ENCODE measurements at regions not wholly inside any gene's neighbourhood (a gene's known extent, or its start where the extent isn't known, plus 50 kb on each side); places are given as distances from the start of the nearest gene placed in this dataset.
A peak's percentile ranks its signal among the peaks of the same experiment; 100 is the strongest.

DNA sequence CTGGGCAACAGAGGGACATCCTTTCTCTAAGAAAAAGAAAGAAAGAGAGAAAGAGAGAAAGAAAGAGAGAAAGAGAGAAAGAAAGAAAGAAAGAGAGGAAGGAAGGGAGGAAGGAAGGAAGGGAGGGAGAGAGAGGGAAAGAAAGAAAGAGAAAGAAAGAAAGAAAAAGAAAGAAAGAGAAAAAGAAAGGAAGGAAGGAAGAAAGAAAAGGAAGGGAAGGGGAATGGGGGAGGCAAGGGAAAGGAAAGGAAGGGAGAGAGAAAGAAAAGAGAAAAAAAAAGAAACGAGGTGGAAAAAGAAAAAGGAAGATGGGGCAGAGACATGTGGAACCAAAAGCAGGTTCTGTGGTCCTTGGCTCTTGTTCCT, 82.9 kb upstream of the SMNDC1 start:
- no peaks in the 10 kb centered on the region for H3K79me2 ChIP-seq (ENCODE audit: insufficient read depth, low read length)
- H3K27ac ChIP-seq (ENCODE audit: low read depth, low read length) = peak overlapping the region; percentile 9; the same call in 1 of the 2 replicates
- no peaks in the 10 kb centered on the region for H3K9me3 ChIP-seq (ENCODE audit: insufficient read depth, low read length)
- no peak overlapping the region for H3K4me3 ChIP-seq (ENCODE audit: insufficient read depth, low read length, poor library complexity, severe bottlenecking)
- no peaks in the 10 kb centered on the region for H3K27me3 ChIP-seq (ENCODE audit: low read length)
- H3K9ac ChIP-seq (ENCODE audit: low read length) = peak overlapping the region; percentile 39
- TF ChIP-seq EZH2phosphoT487 (conservative IDR thresholded peaks at IDR 0.05; ENCODE audit: low read length) = no peak
- TF ChIP-seq, protein P1, sequence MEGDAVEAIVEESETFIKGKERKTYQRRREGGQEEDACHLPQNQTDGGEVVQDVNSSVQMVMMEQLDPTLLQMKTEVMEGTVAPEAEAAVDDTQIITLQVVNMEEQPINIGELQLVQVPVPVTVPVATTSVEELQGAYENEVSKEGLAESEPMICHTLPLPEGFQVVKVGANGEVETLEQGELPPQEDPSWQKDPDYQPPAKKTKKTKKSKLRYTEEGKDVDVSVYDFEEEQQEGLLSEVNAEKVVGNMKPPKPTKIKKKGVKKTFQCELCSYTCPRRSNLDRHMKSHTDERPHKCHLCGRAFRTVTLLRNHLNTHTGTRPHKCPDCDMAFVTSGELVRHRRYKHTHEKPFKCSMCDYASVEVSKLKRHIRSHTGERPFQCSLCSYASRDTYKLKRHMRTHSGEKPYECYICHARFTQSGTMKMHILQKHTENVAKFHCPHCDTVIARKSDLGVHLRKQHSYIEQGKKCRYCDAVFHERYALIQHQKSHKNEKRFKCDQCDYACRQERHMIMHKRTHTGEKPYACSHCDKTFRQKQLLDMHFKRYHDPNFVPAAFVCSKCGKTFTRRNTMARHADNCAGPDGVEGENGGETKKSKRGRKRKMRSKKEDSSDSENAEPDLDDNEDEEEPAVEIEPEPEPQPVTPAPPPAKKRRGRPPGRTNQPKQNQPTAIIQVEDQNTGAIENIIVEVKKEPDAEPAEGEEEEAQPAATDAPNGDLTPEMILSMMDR (IDR thresholded peaks at IDR 0.05; ENCODE audit: insufficient read depth, low read length, poor library complexity, severe bottlenecking) = no peak
- peak overlapping the region; percentile 86 for H2AFZ ChIP-seq (ENCODE audit: low read depth, low read length, severe bottlenecking)
- no peaks in the 10 kb centered on the region for H3K36me3 ChIP-seq (ENCODE audit: low read length)
- H3K4me2 ChIP-seq (ENCODE audit: low read depth, low read length, poor library complexity, severe bottlenecking) = peak overlapping the region; percentile 26
- H3F3A ChIP-seq (ENCODE audit: insufficient read depth) = peaks cover 4% of the 10 kb centered on the region; the same call in 1 of the 2 replicates
- no peaks in the 10 kb centered on the region for H3K9me2 ChIP-seq (replicated peaks; ENCODE audit: insufficient read depth, low read length)
- H4K20me1 ChIP-seq (ENCODE audit: low read depth, low read length) = no peaks in the 10 kb centered on the region

DNA sequence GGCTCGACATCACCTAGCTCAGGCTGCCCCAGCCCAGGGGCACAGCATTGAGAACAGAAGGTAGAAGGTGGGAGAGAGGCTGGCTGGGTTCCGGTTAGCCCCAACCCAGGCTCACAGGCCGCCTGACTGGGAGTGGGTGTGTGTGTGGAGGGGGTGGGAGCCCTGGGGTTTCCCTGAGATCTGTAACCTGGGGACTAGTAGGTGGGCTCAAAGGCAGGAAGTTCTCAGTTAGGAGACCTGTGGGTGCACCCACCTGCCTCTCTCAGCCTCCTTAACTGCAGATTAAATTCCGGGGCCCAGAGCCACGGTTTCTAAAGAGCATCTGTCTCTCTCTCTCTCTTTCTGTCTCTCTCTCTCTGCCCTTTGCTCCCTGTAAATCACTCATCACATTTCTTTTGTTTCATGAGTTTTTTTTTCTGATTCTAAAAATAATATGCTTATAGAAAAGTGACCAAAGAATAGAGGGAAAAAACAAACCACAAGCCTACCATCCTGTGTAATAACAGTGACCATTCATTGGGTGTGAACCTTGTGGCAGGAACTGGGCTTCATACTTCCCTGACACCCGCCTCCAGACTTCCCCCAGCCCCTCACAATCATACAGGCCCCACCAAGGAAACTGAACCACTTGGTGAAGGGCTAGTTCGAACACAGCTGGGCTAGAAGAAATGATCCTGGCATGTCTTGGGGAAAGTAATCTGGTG, 83.4 kb upstream of the SMNDC1 start:
- H3K9me2 ChIP-seq (replicated peaks; ENCODE audit: insufficient read depth, low read length) = no peaks in the 10 kb centered on the region
- H3K79me2 ChIP-seq (ENCODE audit: insufficient read depth, low read length) = no peaks in the 10 kb centered on the region
- H3K27ac ChIP-seq (ENCODE audit: low read depth, low read length) = peak overlapping the region; percentile 9; the same call in 1 of the 2 replicates
- H4K20me1 ChIP-seq (ENCODE audit: low read depth, low read length) = no peaks in the 10 kb centered on the region
- no peak for TF ChIP-seq EZH2phosphoT487 (conservative IDR thresholded peaks at IDR 0.05; ENCODE audit: low read length)
- TF ChIP-seq, protein P1 (IDR thresholded peaks at IDR 0.05; ENCODE audit: insufficient read depth, low read length, poor library complexity, severe bottlenecking) = no peak
- no peak overlapping the region for H3K4me3 ChIP-seq (ENCODE audit: insufficient read depth, low read length, poor library complexity, severe bottlenecking)
- H3K9me3 ChIP-seq (ENCODE audit: insufficient read depth, low read length) = no peaks in the 10 kb centered on the region
- peak overlapping the region; percentile 86 for H2AFZ ChIP-seq (ENCODE audit: low read depth, low read length, severe bottlenecking)
- peak overlapping the region; percentile 39 for H3K9ac ChIP-seq (ENCODE audit: low read length)
- H3F3A ChIP-seq (ENCODE audit: insufficient read depth) = peaks cover 4% of the 10 kb centered on the region; the same call in 1 of the 2 replicates
- no peaks in the 10 kb centered on the region for H3K27me3 ChIP-seq (ENCODE audit: low read length)
- no peaks in the 10 kb centered on the region for H3K36me3 ChIP-seq (ENCODE audit: low read length)
- peak overlapping the region; percentile 26 for H3K4me2 ChIP-seq (ENCODE audit: low read depth, low read length, poor library complexity, severe bottlenecking)

DNA sequence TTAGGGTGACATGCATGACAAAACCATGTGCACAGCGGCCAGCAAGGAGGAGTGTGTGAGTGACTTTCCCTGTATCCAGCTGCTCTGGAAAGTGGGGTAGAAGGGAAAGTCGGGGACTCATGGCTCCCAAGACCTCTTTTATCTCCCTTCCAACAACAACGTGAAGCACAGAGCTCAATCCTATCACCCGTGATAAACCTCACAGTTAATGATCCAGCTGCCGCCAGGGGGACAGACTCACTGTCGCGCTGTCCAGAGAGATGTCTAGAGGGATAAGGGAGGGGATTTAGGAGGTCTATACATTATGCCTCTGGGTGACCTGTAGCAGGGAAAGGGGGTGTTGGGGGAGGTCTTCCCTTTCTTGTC, 84.0 kb upstream of the SMNDC1 start:
- H3K9me2 ChIP-seq (replicated peaks; ENCODE audit: insufficient read depth, low read length) = no peaks in the 10 kb centered on the region
- no peaks in the 10 kb centered on the region for H4K20me1 ChIP-seq (ENCODE audit: low read depth, low read length)
- H3K9me3 ChIP-seq (ENCODE audit: insufficient read depth, low read length) = no peaks in the 10 kb centered on the region
- peak overlapping the region; percentile 9; the same call in 1 of the 2 replicates for H3K27ac ChIP-seq (ENCODE audit: low read depth, low read length)
- no peaks in the 10 kb centered on the region for H3K27me3 ChIP-seq (ENCODE audit: low read length)
- no peaks in the 10 kb centered on the region for H3K79me2 ChIP-seq (ENCODE audit: insufficient read depth, low read length)
- peaks cover 4% of the 10 kb centered on the region; the same call in 1 of the 2 replicates for H3F3A ChIP-seq (ENCODE audit: insufficient read depth)
- no peaks in the 10 kb centered on the region for H3K36me3 ChIP-seq (ENCODE audit: low read length)
- peak overlapping the region; percentile 39 for H3K9ac ChIP-seq (ENCODE audit: low read length)
- H2AFZ ChIP-seq (ENCODE audit: low read depth, low read length, severe bottlenecking) = peak overlapping the region; percentile 86
- H3K4me2 ChIP-seq (ENCODE audit: low read depth, low read length, poor library complexity, severe bottlenecking) = peak overlapping the region; percentile 26
- no peak overlapping the region for H3K4me3 ChIP-seq (ENCODE audit: insufficient read depth, low read length, poor library complexity, severe bottlenecking)
- TF ChIP-seq EZH2phosphoT487 (conservative IDR thresholded peaks at IDR 0.05; ENCODE audit: low read length) = no peak
- TF ChIP-seq, protein P1 (IDR thresholded peaks at IDR 0.05; ENCODE audit: insufficient read depth, low read length, poor library complexity, severe bottlenecking) = no peak
